DMS53 treated with DMSO at 0.1 percent for 48 hours (cell line): ENCODE measurements at regions not wholly inside any gene's neighbourhood (a gene's known extent, or its start where the extent isn't known, plus 50 kb on each side); places are given as distances from the start of the nearest gene placed in this dataset.

Source experiments
- DNase-seq: peaks from one replicate; lab custom pipeline; 2025; ENCODE audit not compliant: unreplicated experiment; lab: John Stamatoyannopoulos, UW

- no peak for DNase-seq
These were observed 640.9 kb downstream of the NPHP4 start for GRCh38 chr1:5351366-5351765.

- no peak for DNase-seq
These were observed 642.7 kb downstream of the NPHP4 start for GRCh38 chr1:5349526-5349925.

DNA sequence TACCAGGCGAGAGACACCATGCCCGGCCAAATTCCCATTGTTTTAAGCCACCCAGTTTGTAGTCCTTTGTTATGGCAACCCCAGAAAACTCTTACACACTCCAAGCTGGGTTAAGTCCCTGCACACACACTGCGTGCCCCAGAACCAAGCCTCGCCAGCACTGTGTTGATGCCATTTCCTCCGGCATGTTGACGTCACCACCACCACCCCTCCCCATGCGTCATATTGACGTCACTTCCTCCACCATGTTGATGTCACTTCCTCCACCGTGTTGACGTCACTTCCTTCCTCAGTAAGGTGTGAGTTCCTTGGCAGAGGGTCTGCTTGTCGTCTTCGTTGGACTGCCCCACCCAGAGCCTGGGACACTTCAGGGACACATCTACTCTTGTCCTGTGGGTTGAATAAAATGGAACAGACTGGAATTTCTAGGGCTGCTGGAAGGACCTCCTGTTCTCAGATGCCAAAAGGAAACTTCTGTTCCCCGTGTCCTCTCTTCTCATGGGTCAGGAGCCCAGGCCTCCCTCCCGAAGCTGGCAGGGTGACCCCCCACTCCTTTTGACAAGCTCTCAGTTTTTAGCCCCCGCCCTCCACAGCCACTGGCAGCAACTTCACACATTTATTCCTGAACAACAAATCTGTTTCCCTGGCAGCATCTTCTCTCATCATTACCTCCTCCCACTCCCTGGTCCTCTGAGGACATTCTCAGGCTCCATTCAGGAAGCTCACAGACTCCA lies 643.3 kb downstream of the NPHP4 start:
- no peak for DNase-seq

DNA sequence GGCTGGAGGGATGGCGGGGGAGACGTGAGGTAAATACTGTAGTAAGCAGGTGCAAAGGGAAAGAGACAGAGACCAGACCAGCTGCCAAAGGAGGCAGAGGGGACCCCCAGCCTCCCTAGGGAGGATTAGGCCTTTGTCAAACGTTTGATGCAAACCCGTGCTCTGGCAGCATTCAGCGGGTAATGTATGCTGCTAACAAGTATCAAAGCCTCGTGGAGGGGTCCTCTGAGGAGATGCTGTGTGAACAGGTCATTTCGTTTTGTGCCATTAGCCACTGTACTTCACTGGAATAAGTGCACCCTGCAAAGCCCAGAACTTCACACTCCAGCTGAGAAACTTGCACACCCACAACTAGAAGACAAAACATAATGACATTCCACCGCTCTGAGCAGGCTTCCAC lies 644.5 kb downstream of the NPHP4 start:
- DNase-seq = no peak

DNA sequence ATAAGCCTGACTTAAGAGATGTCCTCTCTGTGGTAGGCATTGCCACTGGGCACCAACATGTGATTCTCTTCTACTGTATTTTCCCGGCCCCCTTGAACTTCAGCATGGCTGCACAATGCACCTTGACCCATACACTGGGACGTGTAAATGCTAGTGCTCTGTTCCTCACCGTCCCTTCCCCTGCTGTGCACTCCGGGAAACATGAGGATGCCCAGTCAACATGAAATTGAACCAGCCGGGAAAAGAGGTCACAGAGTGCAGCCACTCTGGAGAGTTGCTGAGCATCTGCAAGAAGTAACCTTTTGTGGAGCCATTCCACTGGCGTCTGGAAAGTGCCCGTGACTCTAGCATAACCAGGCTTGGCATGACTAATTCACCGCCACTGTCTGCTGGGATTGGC lies 646.7 kb downstream of the NPHP4 start:
- no peak for DNase-seq

DNA sequence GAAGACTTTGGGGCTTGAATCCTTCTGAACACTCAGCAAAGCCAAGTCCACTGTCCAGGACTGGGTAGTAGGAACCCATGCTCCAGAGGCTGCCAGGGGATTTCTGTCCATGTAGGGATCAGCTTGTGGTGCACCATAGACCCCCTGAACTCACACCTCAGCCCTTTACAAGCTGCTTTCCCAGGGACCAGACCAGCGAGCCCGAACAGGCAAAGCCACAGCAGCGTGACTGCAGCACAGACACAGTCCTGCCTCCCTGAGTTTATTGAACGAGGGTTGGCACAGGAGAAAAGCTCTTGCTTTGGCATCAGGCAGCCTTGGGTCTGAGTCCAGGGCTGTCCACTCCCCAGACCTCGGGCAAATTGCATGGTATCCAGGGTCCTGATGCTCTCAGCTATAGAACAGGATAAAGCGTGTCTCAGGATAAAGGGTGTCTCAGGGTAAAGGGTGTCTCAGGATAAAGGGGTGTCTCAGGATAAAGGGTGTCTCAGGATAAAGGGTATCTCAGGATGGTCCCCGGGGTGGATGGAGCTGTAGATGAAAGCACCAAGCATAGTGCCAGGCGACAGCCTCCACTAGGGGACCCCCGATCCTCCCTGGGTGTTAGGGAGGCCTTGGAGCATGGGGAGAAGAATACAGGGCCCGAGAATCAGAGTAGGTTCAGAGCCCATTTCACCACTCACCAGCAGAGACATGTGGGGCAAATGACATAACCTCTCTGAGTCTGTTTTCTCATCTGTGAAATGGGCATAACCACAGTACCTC lies 648.8 kb downstream of the NPHP4 start:
- no peak for DNase-seq

- no peak for DNase-seq
These were observed 649.4 kb downstream of the NPHP4 start for GRCh38 chr1:5342830-5343229.

- DNase-seq = no peak
These were observed 650.1 kb downstream of the NPHP4 start for GRCh38 chr1:5342172-5342571.

- no peak for DNase-seq
These were observed 650.8 kb downstream of the NPHP4 start for GRCh38 chr1:5341471-5341870.

DNA sequence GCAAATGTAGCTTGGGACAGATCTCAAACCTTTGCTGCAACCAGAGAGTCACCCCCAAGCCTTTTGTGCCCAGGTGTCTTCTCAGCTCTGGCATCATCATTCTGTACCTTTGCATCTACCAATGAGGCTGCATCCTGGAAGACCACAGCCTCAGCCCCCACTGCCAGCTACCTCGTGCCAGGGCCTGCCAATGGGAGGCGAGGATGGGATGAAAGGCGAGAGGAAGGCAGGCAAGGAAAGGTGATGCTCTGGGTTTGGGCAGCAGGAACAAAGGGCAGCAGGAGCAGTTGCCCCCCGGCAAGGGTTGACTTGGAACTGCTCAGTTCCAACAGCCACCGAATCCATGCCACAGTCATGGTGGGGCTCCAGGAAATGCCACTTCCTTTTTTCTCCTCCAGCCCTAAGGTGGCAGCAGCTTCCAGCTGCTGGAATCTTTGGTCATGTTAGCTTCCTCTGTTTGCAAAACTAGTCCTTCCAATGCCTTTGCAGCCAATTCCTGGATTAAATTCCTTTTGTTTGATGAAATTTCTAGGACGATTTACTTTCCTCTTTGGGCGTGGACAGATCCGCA lies 651.6 kb downstream of the NPHP4 start:
- no peak for DNase-seq

DNA sequence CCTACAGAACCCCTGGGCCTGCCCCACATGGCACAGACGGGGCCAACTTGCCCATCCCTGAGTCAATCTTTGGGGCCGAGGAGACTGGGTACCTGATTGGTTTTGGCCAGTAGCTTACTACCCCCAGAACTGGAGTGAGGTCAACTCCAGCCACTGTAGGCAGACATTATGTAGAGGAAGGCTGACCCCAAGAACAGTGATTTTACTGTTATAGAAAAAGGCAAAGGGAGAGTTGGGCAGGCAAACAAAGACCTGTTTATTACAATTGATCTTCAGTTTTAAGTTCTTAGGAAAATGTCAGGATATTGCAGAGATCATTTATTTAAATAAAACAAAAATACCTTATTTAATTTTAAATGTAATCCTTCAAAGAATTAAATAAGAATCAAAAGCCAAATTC lies 653.8 kb downstream of the NPHP4 start:
- DNase-seq = no peak

DNA sequence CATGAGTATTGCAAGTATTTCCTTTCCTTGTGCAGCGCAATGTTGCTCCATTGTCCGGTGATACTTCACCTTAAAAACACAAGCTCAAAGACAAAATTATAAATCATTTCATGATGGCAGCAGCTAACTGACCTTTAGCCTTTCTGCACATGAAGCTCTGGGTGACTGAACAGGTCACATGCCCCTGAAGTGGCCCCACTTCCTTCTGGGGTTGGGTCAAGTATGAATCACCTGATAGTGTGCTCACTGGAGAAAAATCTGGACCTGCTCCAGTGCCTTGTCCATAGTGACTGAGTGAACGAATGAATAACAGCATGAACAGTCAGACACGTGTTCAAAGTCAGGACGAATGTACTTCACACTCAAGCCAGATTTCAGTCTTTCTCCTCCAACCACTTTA lies 658.9 kb downstream of the NPHP4 start:
- no peak for DNase-seq

- no peak for DNase-seq
These were observed 661.1 kb downstream of the NPHP4 start for GRCh38 chr1:5331101-5331500.

DNA sequence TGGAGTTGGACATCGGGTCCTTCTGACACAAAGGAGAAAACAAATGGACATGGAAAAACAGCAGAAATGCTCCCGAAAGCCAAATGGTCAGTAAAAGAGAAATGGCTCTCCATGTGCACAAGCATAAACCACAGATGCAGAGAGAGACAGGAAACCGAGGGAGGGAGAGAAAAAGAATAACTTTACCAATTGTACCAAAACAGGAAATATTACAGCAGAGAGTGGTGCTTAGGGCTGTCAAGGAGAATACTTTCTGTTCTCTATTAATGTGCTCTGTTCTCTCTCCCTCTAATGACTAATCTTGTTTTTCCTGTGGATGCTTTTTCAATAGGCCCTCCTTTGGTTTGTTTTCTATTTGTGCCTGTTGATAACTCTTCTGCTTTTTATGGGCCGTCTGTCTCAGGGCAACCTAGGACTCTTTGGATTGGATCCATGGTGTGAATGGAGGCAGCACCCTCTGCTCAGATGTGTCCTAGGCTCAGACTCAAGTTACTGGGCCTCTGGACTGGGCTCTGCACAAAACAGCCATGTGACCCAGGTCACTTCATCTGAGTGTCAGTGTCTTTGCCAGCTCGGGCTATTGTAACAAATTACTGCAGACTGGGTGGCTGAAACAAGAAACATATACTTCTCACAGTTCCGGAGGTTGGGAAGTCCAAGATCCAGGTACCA lies 663.0 kb downstream of the NPHP4 start:
- no peak for DNase-seq

- no peak for DNase-seq
These were observed 667.3 kb downstream of the NPHP4 start for GRCh38 chr1:5324883-5325282.

GRCh38 chr1:5318143-5318816 lies 663.9 kb downstream of the AJAP1 start:
- DNase-seq = no peak

DNA sequence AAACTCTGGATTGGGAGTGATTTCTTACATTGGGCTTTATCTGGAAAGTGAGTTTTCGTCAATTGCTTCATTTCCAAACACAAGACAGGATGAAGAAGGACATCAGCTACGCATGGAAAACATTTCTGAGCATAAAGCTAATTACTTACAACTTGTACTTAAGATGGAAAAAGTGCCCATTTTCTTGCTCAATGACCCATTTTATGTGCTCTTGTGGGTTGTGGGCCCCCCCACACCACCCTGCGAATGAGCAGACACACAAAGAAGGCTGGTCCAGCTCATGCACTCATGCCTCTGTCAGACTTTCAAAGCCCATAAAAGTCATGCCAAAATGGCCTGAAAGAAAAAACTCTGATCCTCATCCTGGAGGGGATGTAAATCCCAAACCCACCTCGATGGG lies 663.0 kb downstream of the AJAP1 start:
- DNase-seq = no peak

GRCh38 chr1:5312862-5313261 lies 658.5 kb downstream of the AJAP1 start:
- no peak for DNase-seq

- DNase-seq = no peak
These were observed 657.9 kb downstream of the AJAP1 start for GRCh38 chr1:5312293-5312674.

- DNase-seq = no peak
These were observed 657.4 kb downstream of the AJAP1 start for GRCh38 chr1:5311634-5312292.

- no peak for DNase-seq
These were observed 656.7 kb downstream of the AJAP1 start for GRCh38 chr1:5311147-5311546.
